ENCODE measurements at regions not wholly inside any gene's neighbourhood (a gene's known extent, or its start where the extent isn't known, plus 50 kb on each side); places are given as distances from the start of the nearest gene placed in this dataset.

DNA sequence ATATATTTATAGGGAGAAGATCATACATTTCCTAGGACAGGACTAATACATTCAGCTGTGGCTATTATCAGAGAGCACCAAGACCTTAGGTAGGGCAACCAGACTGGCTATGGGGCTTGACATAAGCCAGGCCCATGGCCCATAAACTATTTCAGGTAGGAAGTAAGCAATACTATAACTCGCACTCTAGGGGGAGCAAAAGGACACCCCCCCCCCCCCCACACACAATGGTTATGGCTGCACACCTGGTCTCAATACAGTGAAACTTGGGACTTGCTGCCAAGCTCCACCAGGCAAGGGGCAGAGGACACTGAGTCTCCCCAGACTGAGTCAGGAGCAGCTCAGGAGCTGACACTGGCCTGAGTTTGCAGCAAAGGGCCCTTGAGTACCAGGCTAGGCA is 348.9 kb upstream of the ASIC2 start:
- H3K9me3 ChIP-seq: no peaks in the 10 kb centered on the region
- no peak overlapping the region for H3K27ac ChIP-seq
- H3K27me3 ChIP-seq: no peaks in the 10 kb centered on the region
- intact Hi-C loops (cut with DNase I; ENCODE audit: low total_unique reads): no loop called here
- in situ Hi-C loops (cut with MboI; ENCODE audit: low pct_ligation_motif_present in 1 of 4, low pct_unique_long_range_greater_than_20kb in 1 of 4, low sequenced_read_pairs in 3 of 4): no loop called here
- H3K4me3 ChIP-seq: no peak overlapping the region
- no peak for DNase-seq
- 11% methylated on average over 1 of the region's 1 CpG; no CpG with 5 or more reads in 1 of the 2 donors for WGBS, 2 donors (ENCODE audit: low coverage in 1 of 2)
- H3K4me1 ChIP-seq: no peaks in the 10 kb centered on the region
- TF ChIP-seq, protein P1, sequence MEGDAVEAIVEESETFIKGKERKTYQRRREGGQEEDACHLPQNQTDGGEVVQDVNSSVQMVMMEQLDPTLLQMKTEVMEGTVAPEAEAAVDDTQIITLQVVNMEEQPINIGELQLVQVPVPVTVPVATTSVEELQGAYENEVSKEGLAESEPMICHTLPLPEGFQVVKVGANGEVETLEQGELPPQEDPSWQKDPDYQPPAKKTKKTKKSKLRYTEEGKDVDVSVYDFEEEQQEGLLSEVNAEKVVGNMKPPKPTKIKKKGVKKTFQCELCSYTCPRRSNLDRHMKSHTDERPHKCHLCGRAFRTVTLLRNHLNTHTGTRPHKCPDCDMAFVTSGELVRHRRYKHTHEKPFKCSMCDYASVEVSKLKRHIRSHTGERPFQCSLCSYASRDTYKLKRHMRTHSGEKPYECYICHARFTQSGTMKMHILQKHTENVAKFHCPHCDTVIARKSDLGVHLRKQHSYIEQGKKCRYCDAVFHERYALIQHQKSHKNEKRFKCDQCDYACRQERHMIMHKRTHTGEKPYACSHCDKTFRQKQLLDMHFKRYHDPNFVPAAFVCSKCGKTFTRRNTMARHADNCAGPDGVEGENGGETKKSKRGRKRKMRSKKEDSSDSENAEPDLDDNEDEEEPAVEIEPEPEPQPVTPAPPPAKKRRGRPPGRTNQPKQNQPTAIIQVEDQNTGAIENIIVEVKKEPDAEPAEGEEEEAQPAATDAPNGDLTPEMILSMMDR (IDR thresholded peaks at IDR 0.05): no peak
- TF ChIP-seq POLR2AphosphoS5 (IDR thresholded peaks at IDR 0.05) (no peak), EP300 (IDR thresholded peaks at IDR 0.05; ENCODE audit: low read depth) (no peak), POLR2A (IDR thresholded peaks at IDR 0.05) (no peak)
- no peaks in the 10 kb centered on the region for H3K36me3 ChIP-seq

DNA sequence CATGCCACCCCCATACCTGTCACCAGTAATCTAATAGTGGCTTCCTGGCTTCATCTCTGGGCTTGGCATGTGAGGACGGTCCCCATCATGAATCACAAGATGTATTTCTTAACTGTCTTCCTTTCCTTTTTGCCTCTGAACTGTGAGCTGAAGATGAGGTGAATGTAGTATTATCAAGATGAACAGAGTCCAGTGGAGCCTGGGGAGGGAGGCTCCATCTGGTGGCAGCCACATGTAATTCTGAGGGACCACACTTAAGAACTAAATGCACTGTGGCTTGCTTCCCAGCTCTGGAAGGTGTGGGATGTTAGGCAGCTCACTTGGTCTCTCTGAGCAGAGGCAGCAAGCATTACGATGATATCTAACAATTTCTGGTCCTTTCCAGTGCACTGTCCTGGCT is 354.9 kb upstream of the ASIC2 start:
- in situ Hi-C loops (cut with MboI; ENCODE audit: low pct_ligation_motif_present in 1 of 4, low pct_unique_long_range_greater_than_20kb in 1 of 4, low sequenced_read_pairs in 3 of 4): no loop called here

DNA sequence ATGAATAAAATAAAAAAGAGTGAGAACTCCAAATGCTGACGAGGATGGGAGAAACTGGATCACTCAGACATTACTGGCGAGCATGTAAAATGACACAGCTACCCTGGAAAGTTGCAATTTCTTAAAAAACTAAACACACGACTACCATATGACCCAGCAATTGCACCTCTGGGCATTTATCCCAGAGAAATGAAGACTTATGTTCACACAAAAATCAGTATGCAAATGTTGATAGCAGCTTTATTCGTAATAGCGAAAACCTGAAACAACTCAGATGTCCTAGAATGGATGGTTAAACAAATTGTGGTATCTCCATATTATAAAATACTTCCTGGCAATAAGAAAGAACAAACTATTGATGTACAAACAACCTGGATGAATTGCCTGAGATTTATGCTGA is 357.2 kb upstream of the ASIC2 start:
- intact Hi-C loops (cut with DNase I; ENCODE audit: low total_unique reads) (no loop called here), in situ Hi-C loops (cut with MboI; ENCODE audit: low pct_ligation_motif_present in 1 of 4, low pct_unique_long_range_greater_than_20kb in 1 of 4, low sequenced_read_pairs in 3 of 4) (loop anchor here in 1 of 4 donors (25.0 kb wide), 1 partner anchor 613 kb away; no protein-coding TSS in a partner anchor)
- H3K9me3 ChIP-seq: no peaks in the 10 kb centered on the region
- TF ChIP-seq POLR2A (IDR thresholded peaks at IDR 0.05) (no peak), EP300 (IDR thresholded peaks at IDR 0.05; ENCODE audit: low read depth) (no peak), POLR2AphosphoS5 (IDR thresholded peaks at IDR 0.05) (no peak)
- TF ChIP-seq, protein P1 (IDR thresholded peaks at IDR 0.05): no peak
- no peaks in the 10 kb centered on the region for H3K4me1 ChIP-seq
- no peak overlapping the region for H3K27ac ChIP-seq
- H3K36me3 ChIP-seq: no peaks in the 10 kb centered on the region
- no peak overlapping the region for H3K4me3 ChIP-seq
- H3K27me3 ChIP-seq: no peaks in the 10 kb centered on the region
- 57 to 61% methylated on average over 5 of the region's 5 CpGs for WGBS, 2 donors (ENCODE audit: low coverage in 1 of 2)
- DNase-seq: no peak

More for the DNA sequence above, 354.9 kb upstream of the ASIC2 start:
- Histone ChIP-seq H3K27me3 (no peaks in the 10 kb centered on the region), H3K27ac (no peak overlapping the region), H3K9me3 (no peaks in the 10 kb centered on the region), H3K36me3 (no peaks in the 10 kb centered on the region), H3K4me3 (no peak overlapping the region), H3K4me1 (no peaks in the 10 kb centered on the region)
- TF ChIP-seq, protein P1 (IDR thresholded peaks at IDR 0.05): peak in 3 of 5 experiments; percentile 6 to 37 (median 31)
- TF ChIP-seq POLR2AphosphoS5 (IDR thresholded peaks at IDR 0.05): no peak
- intact Hi-C loops (cut with DNase I; ENCODE audit: low total_unique reads): no loop called here
- DNase-seq: no peak
- 43% methylated on average over 2 of the region's 2 CpGs; no CpG with 5 or more reads in 1 of the 2 donors for WGBS, 2 donors (ENCODE audit: low coverage in 1 of 2)

DNA sequence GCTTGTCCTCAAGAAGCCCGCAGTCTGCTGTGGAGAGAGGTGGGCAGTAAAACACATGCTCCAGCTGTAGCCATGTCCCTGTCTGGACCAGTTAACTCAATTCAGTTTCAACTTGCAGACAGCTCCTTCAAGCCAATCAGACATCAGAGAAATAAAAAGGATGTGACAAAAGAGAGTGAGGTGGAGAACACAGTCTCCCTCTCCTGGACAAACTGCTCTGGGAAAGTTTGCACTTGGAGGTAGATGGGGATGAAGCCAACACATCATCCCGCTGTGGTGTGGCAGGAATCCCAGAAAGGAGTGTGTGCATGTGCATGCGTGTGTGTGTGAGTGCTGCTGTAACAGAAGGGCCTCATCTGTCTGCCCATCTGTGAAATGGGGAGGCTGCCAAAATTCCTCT is 358.6 kb upstream of the ASIC2 start:
- in situ Hi-C loops (cut with MboI; ENCODE audit: low pct_ligation_motif_present in 1 of 4, low pct_unique_long_range_greater_than_20kb in 1 of 4, low sequenced_read_pairs in 3 of 4) (loop anchor here in 1 of 4 donors (25.0 kb wide), 1 partner anchor 614 kb away; no protein-coding TSS in a partner anchor), intact Hi-C loops (cut with DNase I; ENCODE audit: low total_unique reads) (no loop called here)
- TF ChIP-seq, protein P1 (IDR thresholded peaks at IDR 0.05): no peak
- TF ChIP-seq EP300 (IDR thresholded peaks at IDR 0.05; ENCODE audit: low read depth): no peak
- no peak for TF ChIP-seq POLR2AphosphoS5 (IDR thresholded peaks at IDR 0.05)
- TF ChIP-seq POLR2A (IDR thresholded peaks at IDR 0.05): no peak
- H3K27me3 ChIP-seq: no peaks in the 10 kb centered on the region
- H3K4me3 ChIP-seq: no peak overlapping the region
- no peaks in the 10 kb centered on the region for H3K9me3 ChIP-seq
- no peaks in the 10 kb centered on the region for H3K4me1 ChIP-seq
- no peak for DNase-seq
- 58% methylated on average over 3 of the region's 3 CpGs; no CpG with 5 or more reads in 1 of the 2 donors for WGBS, 2 donors (ENCODE audit: low coverage in 1 of 2)
- no peak overlapping the region for H3K27ac ChIP-seq
- no peaks in the 10 kb centered on the region for H3K36me3 ChIP-seq

All from transverse colon (tissue), 4 donors.